ENCODE measurements at regions not wholly inside any gene's neighbourhood (a gene's known extent, or its start where the extent isn't known, plus 50 kb on each side); places are given as distances from the start of the nearest gene placed in this dataset.

DNA sequence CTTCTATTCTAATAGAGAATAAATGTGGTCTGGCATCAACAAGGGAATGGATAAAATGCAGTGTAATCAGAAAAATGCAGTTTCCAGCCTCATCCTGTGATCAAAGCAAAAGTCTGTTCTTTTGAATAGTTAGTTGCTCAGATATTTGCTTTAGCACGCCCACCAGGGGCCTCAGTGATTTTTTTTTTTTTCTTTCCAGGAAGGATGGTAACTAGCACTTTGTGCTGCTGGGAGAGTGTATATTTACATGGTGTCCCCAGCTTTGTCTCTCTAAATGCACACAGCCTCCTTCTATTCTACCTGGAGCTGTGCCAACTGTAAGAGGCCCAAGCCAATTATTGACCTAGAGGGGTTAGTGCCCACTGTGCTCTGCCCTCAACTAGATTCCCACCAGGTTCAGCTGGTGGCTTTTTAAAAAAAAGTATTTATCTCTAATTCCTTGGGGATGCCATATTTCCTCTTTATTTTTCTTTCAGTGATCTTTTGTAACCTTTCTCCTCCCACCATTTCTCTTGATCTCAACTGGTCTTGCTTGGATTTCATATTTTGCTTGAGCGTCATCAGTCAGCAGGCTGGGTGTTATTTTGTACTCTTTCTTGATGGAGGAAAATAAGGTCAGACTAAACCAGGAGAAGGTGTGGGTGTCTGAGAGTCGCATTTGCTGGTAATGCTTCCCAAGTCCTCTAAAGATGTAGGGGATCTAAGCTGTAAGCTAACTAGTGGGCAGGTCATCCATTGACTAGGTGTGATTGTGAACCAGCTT, 193.0 kb upstream of the C9orf72 start:
- no peak for DNase-seq (ENCODE audit: extremely low read depth in 1 of 4, low spot score in 3 of 4)
- POLR2A ChIA-PET, result no interaction called here
- no peak overlapping the region for H2AFZ ChIP-seq (ENCODE audit: low read depth, low read length)
- no peaks in the 10 kb centered on the region for H3K36me3 ChIP-seq (ENCODE audit: control insufficient read depth, insufficient read depth, low read length)
- H3K79me2 ChIP-seq (ENCODE audit: control insufficient read depth, insufficient read depth, low read length), result no peaks in the 10 kb centered on the region
- TF ChIP-seq, protein P1, sequence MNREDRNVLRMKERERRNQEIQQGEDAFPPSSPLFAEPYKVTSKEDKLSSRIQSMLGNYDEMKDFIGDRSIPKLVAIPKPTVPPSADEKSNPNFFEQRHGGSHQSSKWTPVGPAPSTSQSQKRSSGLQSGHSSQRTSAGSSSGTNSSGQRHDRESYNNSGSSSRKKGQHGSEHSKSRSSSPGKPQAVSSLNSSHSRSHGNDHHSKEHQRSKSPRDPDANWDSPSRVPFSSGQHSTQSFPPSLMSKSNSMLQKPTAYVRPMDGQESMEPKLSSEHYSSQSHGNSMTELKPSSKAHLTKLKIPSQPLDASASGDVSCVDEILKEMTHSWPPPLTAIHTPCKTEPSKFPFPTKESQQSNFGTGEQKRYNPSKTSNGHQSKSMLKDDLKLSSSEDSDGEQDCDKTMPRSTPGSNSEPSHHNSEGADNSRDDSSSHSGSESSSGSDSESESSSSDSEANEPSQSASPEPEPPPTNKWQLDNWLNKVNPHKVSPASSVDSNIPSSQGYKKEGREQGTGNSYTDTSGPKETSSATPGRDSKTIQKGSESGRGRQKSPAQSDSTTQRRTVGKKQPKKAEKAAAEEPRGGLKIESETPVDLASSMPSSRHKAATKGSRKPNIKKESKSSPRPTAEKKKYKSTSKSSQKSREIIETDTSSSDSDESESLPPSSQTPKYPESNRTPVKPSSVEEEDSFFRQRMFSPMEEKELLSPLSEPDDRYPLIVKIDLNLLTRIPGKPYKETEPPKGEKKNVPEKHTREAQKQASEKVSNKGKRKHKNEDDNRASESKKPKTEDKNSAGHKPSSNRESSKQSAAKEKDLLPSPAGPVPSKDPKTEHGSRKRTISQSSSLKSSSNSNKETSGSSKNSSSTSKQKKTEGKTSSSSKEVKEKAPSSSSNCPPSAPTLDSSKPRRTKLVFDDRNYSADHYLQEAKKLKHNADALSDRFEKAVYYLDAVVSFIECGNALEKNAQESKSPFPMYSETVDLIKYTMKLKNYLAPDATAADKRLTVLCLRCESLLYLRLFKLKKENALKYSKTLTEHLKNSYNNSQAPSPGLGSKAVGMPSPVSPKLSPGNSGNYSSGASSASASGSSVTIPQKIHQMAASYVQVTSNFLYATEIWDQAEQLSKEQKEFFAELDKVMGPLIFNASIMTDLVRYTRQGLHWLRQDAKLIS (CRISPR knock-in tag; IDR thresholded peaks at IDR 0.05), result no peak
- no peak for TF ChIP-seq PCBP1 (IDR thresholded peaks at IDR 0.05; ENCODE audit: low read depth, low read length, poor library complexity, severe bottlenecking)
- WGBS (ENCODE audit: insufficient coverage, low coverage, missing lambda C conversion rate), result 0% methylated on average over 3 of the region's 3 CpGs
- H3K4me1 ChIP-seq (replicated peaks in 1 of 2; ENCODE audit: control insufficient read depth in 2 of 2, insufficient read depth in 2 of 2, low read length in 2 of 2), result no peaks in the 10 kb centered on the region
- H3K9me1 ChIP-seq (ENCODE audit: control insufficient read depth, insufficient read depth, low read length), result no peaks in the 10 kb centered on the region
- CTCF ChIA-PET (ENCODE audit: low intra/inter-chr PET ratio), result no interaction called here
- ATAC-seq, result no peak
- no TSS peak for BruUV-seq (replicated peaks)
- no peak overlapping the region for H3K4me2 ChIP-seq (ENCODE audit: insufficient read depth, low read length)
- intact Hi-C loops (cut with micrococcal nuclease), result no loop called here
- H4K20me1 ChIP-seq (replicated peaks; ENCODE audit: control insufficient read depth, insufficient read depth, low read length), result no peaks in the 10 kb centered on the region
- no peak for FAIRE-seq
- in situ Hi-C loops (cut with MboI), result no loop called here
- H3K9ac ChIP-seq (ENCODE audit: insufficient read depth in 1 of 2, low read depth in 2 of 2, low read length in 2 of 2), result no peak overlapping the region
- no peak overlapping the region for H3K27ac ChIP-seq (ENCODE audit: extremely low read depth, low read depth, low read length)
- no peak overlapping the region for H3K4me3 ChIP-seq
- H3K9me3 ChIP-seq (replicated peaks; ENCODE audit: control insufficient read depth, insufficient read depth, low read depth, low read length), result no peaks in the 10 kb centered on the region
- no peaks in the 10 kb centered on the region for H3K27me3 ChIP-seq (ENCODE audit: control insufficient read depth in 2 of 2, insufficient read depth in 2 of 2, low read length in 2 of 2)

Data from K562 (cell line).